HepG2 (cell line): ENCODE measurements at regions not wholly inside any gene's neighbourhood (a gene's known extent, or its start where the extent isn't known, plus 50 kb on each side); places are given as distances from the start of the nearest gene placed in this dataset.

ENCODE experiments used
- AGO2 ChIP-seq: fragments of 200-400 bp; formaldehyde crosslinking; optimal IDR thresholded peaks from 2 replicates; pipeline ENCODE3; 2017; ENCODE audit warnings: mild to moderate bottlenecking, low read depth, low read length, moderate library complexity
- EP300 ChIP-seq, 3 experiments: sonication (generic) in 1 of 3; formaldehyde crosslinking in 1 of 3; IDR thresholded peaks; 2 replicates each; pipeline versions ENCODE4 v1.5.1 to v1.6.1; 2011 to 2020; ENCODE audit warnings: low read depth in 2 of 3, low read length in 2 of 3, borderline replicate concordance in 1 of 3, improper control_type of control experiment in 1 of 3, mild to moderate bottlenecking in 1 of 3, missing genetic modification reagents in 1 of 3, moderate library complexity in 1 of 3
- HNF4A ChIP-seq: sonication (generic); formaldehyde crosslinking; IDR thresholded peaks from 2 replicates; pipeline ENCODE4 v1.4.0; 2020; ENCODE audit warnings: missing genetic modification reagents
- JUND ChIP-seq: sonication (generic); formaldehyde crosslinking; IDR thresholded peaks from 2 replicates; pipeline ENCODE4 v1.8.0; 2022; ENCODE audit warnings: mild to moderate bottlenecking, missing genetic modification reagents
- LCORL ChIP-seq, 2 experiments: fragments of 450-650 bp in 1 of 2; sonication (generic) in 1 of 2; formaldehyde crosslinking in 1 of 2; IDR thresholded peaks; 2 replicates each; pipeline versions ENCODE4 v1.5.0 to v1.6.1; 2017 to 2020; ENCODE audit warnings: antibody characterized with exemption in 1 of 2, missing genetic modification reagents in 1 of 2
- MBD4 ChIP-seq: IDR thresholded peaks from 2 replicates; pipeline ENCODE4 v1.6.1; 2012; ENCODE audit warnings: low read length, inconsistent platforms, borderline replicate concordance
- PAWR ChIP-seq: sonication (generic); formaldehyde crosslinking; IDR thresholded peaks from 2 replicates; pipeline ENCODE4 v1.4.0; 2020; ENCODE audit warnings: missing genetic modification reagents, mild to moderate bottlenecking, borderline replicate concordance
- RFXANK ChIP-seq: IDR thresholded peaks from 2 replicates; pipeline ENCODE4 v1.6.1; 2016
- SNAPC2 ChIP-seq: sonication (generic); formaldehyde crosslinking; IDR thresholded peaks from 2 replicates; pipeline ENCODE4 v1.8.1; 2022; ENCODE audit warnings: mild to moderate bottlenecking, missing genetic modification reagents
- TARDBP ChIP-seq: sonication (generic); formaldehyde crosslinking; IDR thresholded peaks from 2 replicates; pipeline ENCODE4 v1.8.0; 2022; ENCODE audit warnings: mild to moderate bottlenecking, missing genetic modification reagents
- ZMYM4 ChIP-seq: sonication (generic); formaldehyde crosslinking; IDR thresholded peaks from 2 replicates; pipeline ENCODE4 v1.8.1; 2023; ENCODE audit warnings: mild to moderate bottlenecking, missing genetic modification reagents
- ZSCAN9 ChIP-seq: IDR thresholded peaks from 2 replicates; pipeline ENCODE4 v1.6.1; 2016; ENCODE audit warnings: borderline replicate concordance
- TF ChIP-seq, protein P1 (sequence below): sonication (generic); formaldehyde crosslinking; IDR thresholded peaks from 2 replicates; pipeline ENCODE4 v1.4.0; 2020; ENCODE audit warnings: missing genetic modification reagents
- TF ChIP-seq, protein P2 (sequence below): fragments of 450-650 bp; IDR thresholded peaks from 2 replicates; pipeline ENCODE4 v1.6.1; 2016
- TF ChIP-seq, protein P3 (sequence below): sonication (generic); formaldehyde crosslinking; IDR thresholded peaks from 2 replicates; pipeline ENCODE4 v1.8.1; 2023; ENCODE audit warnings: mild to moderate bottlenecking, missing genetic modification reagents

DNA sequence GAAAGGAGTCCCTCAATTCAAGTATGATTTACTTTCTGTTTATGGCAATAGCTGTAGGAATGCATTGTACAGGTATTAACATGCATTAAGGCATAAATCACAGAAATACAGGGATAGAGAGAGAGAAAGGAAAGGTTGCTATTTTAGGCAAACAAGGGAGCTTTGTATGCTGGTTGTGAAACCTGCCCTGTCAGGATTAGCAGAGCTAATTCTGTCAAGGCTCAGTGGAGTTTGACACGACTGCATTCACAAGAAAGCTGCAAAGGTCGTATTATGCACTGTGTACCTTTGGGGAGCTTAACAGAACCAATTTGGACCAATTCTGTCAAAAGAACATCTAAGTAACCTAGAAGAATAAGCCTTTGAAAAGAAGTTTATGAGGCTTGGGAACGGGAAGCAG is 239.3 kb downstream of the GRIA2 start (continued):
- TF ChIP-seq RFXANK (CRISPR knock-in tag) (no peak), HNF4A (peak; percentile 76), EP300 (IDR thresholded peaks at IDR 0.05; ENCODE audit: low read depth in 2 of 2, low read length in 2 of 2) (peak in 1 of 2 experiments; percentile 73; a peak in 2 of 4 replicates), EP300 (CRISPR knock-in tag; IDR thresholded peaks at IDR 0.05; ENCODE audit: borderline replicate concordance) (no peak), MBD4 (no peak), ZMYM4 (CRISPR knock-in tag) (peak; percentile 32; the same call in 1 of the 2 replicates), SNAPC2 (CRISPR knock-in tag) (0 out of 2 replicates have a peak, but pooled peaks have one; percentile 42), TARDBP (peak; percentile 32; the same call in 1 of the 2 replicates), ZSCAN9 (CRISPR knock-in tag) (no peak), JUND (no peak), AGO2 (no peak), PAWR (CRISPR knock-in tag) (no peak), LCORL (IDR thresholded peaks at IDR 0.05) (no peak), LCORL (CRISPR knock-in tag; IDR thresholded peaks at IDR 0.05) (no peak)
- TF ChIP-seq, protein P1, sequence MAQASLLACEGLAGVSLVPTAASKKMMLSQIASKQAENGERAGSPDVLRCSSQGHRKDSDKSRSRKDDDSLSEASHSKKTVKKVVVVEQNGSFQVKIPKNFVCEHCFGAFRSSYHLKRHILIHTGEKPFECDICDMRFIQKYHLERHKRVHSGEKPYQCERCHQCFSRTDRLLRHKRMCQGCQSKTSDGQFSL (CRISPR knock-in tag) = no peak
- TF ChIP-seq, protein P2, sequence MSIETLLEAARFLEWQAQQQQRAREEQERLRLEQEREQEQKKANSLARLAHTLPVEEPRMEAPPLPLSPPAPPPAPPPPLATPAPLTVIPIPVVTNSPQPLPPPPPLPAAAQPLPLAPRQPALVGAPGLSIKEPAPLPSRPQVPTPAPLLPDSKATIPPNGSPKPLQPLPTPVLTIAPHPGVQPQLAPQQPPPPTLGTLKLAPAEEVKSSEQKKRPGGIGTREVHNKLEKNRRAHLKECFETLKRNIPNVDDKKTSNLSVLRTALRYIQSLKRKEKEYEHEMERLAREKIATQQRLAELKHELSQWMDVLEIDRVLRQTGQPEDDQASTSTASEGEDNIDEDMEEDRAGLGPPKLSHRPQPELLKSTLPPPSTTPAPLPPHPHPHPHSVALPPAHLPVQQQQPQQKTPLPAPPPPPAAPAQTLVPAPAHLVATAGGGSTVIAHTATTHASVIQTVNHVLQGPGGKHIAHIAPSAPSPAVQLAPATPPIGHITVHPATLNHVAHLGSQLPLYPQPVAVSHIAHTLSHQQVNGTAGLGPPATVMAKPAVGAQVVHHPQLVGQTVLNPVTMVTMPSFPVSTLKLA = no peak
- TF ChIP-seq, protein P3, sequence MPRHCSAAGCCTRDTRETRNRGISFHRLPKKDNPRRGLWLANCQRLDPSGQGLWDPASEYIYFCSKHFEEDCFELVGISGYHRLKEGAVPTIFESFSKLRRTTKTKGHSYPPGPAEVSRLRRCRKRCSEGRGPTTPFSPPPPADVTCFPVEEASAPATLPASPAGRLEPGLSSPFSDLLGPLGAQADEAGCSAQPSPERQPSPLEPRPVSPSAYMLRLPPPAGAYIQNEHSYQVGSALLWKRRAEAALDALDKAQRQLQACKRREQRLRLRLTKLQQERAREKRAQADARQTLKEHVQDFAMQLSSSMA (CRISPR knock-in tag) = no peak
